GM21528 (cell line): ENCODE measurements at regions not wholly inside any gene's neighbourhood (a gene's known extent, or its start where the extent isn't known, plus 50 kb on each side); places are given as distances from the start of the nearest gene placed in this dataset.
"Not testable (repeated sequence)": the region's sequence is repeated elsewhere in the genome, so short reads cannot be mapped to it uniquely, and the experiment has no call there.

Experiments used
- ATAC-seq: cut with Tn5 transposase; IDR thresholded peaks from one replicate; pipeline ENCODE4 v1.9.1; 2021; ENCODE audit warnings: mild to moderate bottlenecking, moderate library complexity; ENCODE audit not compliant: unreplicated experiment, low FRiP score

DNA sequence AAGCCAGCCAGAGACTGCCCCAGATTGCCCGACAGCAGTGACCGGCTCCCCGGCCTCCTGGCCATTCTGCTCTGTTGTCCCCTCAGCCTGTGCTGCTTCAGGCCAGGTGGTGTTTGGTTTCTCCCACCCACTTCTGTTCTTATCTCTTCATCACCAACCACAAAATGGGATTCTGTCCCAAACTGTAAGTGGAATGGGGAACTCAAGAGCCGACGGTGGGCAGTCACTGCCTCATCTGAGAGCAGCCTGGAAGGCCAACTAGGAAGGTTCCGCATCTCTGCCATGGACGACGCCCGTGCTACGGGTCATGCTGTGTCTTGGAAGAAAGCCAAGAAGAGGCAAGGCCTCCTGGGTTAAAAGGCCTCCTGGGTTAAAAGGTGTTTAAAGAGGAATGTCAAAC is 219.0 kb upstream of the PIK3R1 start:
- no peak for ATAC-seq

DNA sequence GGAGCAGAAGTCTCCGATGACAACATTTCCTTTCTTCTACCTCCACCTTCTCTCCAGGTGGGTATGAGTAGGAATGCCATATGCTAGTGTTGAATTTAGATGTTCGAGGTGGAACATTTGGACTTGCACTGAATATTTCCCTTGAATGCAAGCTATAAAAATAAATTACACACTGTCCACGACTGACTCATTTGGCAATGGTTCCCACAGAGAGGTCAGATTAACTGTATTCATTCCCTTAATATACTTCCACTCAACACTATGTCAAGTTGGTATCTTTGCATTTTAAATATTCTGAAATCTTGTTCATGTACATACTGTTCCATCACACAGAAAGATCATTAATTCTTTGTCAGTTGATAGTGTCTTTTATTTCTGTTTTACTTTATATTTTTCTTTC is 222.6 kb upstream of the PIK3R1 start:
- ATAC-seq, result no peak

DNA sequence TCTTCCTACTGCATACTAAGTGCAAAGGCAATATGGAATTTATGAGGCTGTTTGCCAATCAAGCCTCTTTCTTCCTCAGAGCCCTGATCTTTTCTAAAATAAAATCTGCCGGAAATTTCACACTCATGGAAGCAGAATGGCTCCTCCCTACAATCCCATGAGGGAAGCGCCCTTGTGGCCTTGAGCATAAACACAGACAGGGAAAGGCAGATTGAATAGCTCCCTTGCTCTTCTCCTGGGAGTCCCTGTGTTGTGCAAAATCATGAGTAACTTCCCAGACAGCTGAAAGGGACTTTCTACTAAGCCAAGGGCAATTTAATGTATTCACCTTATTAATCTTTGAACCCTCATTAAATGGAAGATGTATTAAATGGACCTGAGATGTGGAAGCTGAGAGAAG is 226.1 kb upstream of the PIK3R1 start:
- no peak for ATAC-seq

DNA sequence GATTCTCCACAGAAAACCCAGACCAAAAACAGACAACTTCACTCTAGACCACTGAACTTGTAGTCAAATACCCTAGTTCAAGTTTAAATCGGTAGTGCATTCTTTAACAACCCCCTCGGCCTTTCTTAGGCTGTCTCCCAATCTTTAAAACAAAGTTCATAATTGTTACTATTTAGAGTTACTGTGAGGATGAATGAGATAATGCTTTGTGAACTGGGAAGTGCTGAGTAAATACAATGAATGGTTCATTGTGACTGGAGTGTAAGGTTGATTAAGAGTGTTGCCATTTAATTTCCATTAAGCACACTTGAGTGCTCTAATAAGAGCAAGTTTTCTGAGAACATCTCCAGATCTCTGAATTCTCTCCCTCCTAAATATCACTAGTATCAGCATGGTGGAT is 228.8 kb upstream of the PIK3R1 start:
- no peak for ATAC-seq

DNA sequence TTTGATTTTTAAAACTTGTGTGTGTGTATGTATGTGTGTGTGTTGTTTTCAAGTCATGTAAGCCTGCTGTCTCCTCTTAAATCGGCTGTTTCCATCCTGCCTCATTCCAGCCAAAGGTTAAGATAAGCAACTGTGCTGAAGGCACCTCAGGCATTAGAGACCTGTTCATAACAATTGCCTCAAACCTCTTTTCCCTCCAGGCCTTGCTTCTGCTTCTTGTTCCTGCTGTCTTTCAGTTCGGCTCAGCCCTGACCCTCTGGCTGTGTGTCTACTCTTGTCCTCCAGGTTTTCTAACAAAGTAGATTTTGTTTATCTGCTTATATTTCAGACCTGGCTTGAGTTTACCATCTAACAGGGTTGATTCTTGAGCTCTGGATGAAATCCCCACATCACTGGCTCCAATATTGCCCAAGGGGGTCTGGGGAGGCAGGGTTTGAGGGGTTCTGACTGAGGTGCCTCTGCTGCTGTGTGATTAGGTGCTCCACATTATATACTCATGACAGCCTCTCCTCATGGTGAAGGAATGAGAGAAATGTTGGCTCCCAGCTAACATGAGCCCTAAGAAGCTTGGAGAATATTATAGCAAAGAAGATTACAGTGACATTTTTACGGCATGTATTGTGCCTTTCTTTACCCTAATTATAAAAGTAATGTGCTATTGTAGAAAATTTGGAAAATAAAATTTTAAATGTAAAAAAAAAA is 229.7 kb upstream of the PIK3R1 start:
- ATAC-seq, result no peak

DNA sequence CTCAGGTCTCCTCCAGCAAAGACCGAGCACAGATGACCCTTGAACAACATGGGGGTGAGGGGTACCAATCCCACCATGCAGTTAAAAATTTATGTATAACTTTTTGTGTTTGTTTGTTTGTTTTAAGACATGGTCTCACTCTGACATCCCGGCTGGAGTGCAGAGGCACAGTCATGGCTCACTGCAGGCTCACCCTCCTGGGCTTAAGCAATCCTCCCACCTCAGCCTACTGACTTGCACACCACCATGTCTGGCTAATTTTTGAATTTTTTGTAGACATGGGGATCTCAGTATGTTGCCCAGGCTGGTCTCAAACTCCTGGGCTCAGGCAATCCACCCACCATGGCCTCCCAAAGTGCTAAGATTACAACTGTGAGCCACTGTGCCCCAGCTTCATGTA is 231.0 kb upstream of the PIK3R1 start:
- no peak for ATAC-seq

DNA sequence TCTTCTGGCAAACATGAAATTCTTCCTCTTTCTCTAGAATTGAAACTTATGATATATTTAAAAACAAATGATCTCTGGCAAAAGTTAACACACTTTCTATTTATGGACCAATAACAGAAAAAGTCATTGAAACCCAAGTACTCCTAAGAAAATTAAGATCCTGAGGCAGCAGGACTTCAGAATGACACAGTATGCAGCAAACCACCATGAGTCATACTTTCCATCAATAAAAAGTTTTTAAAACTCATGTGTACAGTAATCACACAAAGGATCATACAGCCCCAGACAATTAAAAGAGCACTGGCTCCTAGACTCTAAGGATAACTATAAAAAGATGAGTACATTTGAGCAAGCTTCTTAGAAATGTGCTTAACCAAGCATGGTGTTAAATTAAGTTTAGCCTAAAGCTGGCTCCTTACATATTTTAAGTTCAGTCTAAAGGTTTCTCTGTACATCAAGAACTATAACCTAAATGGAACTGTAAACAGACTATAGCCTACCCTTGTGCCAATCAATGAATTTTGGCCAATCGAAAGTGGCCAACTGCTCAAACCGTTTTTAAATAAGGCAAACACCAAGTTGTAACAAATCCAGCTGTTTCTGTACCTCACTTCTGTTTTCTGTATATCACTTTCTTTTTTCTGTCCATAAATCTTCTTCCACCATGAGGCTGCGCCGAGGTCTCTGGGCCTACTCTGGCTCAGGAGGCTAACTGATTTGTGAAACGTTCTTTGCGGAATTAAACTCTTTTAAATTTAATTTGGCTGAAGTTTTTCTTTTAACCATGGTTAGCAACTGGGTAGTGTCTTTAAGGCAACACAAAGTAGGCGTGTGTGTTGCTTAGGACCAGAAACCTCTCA is 232.1 kb upstream of the PIK3R1 start:
- ATAC-seq, result no peak

DNA sequence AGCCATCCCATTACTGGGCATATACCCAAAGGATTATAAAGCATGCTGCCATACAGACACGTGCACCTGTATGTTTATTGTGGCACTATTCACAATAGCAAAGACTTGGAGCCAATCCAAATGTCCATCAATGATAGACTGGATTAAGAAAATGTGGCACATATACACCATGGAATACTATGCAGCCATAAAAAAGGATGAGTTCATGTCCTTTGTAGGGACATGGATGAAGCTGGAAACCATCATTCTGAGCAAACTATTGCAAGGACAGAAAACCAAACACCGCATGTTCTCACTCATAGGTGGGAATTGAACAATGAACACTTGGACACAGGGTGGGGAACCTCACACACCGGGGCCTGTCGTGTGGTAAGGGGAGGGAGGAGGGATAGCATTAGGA is 233.4 kb upstream of the PIK3R1 start:
- not testable (repeated sequence) for ATAC-seq

DNA sequence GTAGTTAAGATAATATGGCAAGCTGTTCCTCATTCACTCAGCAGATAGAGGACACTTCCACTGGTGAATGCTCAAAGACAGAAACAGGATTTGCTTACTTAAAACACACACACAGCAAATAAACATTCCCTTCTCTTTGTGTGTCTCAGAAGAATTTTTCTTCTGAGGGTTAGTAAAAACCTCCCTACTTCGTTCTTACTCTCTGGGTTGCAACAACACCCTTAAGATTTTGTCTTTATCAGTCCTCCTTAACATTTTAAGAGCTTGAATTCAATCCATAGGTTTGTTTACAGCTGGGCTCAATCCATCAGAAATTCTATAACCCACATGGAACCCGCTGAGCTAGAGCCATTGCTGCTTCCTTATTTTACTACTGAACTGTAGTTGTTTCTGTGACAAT is 237.4 kb upstream of the PIK3R1 start:
- no peak for ATAC-seq

DNA sequence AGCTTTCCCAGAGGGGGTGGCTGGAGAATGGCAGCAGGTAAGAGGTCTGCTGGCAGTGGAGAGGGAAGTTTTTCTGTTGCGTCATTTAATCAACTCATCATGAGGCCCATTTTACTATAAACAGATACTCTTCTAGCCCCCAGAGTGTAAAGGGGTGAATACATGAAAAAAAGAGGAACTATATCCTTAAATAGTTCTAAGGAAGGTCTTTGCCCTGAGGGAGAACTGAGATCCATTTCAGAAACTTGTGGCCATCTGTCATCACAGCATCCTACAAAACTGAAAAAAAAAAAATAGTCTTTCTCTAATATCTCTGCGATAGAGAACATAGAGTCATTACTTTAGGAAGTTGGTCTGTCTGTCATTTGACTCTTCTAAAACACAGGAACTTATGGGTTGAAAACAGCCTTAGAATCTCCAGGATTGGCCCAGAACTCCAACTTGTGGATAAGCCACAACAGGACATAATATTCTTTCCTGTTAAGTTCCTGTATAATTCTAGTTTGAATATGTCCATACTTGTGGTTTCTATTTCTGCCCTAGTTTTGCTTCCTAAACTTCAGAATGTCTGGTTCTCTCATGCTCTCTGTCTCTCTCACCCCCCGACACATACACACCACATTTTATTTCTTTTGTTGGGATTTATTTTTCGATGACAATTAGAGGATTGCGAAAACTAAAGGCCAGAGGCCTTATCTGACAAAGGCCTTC is 238.5 kb upstream of the PIK3R1 start:
- ATAC-seq, result no peak

DNA sequence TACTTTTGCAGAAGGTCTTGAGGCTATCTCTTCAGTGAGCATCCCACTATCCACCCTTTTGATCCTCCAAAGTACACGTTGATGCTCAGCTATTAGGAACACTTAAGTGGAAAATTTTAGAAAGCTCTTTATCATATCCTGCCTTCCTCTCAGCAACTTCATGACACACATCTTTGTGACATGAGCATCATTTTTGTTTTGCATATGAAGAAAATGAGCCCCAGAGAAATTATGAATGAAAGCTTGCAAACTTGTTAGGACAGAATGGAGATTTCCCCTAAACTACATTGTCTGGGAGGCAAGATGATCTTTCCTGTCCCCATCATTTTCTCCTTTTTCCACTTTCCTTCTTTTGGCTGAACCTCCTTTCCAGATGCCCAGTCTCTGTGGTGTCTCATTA is 239.4 kb upstream of the PIK3R1 start:
- ATAC-seq, result no peak

DNA sequence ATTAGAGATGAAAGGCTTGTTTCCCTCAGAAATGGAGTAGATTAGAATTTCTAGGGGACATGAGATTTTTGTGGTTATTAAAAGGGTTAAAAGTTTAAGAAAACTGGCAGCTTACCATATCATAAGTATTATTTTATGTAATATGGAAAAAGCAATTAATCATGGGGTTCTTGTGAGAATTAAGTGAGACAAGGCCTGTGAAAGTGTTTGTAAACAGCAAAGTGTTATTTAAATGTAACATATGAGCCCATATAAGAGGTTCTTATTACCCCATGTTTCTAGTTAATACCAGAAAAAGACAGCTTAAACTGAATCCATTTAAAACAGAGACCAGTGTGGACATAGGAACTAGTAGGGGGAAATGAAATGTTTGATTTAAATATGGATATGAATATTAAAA is 241.1 kb upstream of the PIK3R1 start:
- no peak for ATAC-seq

DNA sequence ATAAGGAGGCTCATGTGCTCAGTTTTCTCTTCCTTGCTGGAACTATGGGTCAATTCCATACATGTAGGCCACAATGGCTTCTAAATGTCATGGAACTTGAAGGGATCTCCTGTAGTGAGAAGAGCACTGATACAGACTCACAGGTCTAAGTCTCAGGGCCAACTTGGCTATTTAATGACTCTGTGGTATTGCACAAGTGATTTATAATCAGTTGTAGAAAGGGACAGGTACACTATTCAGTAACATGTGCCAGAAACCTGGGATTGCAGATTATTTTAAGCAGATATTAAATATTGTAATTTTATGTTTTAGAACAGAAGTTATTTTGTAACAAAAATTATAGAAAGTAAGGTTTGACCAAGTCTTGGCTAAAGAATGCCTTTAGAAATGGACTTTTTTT is 241.5 kb upstream of the PIK3R1 start:
- no peak for ATAC-seq

DNA sequence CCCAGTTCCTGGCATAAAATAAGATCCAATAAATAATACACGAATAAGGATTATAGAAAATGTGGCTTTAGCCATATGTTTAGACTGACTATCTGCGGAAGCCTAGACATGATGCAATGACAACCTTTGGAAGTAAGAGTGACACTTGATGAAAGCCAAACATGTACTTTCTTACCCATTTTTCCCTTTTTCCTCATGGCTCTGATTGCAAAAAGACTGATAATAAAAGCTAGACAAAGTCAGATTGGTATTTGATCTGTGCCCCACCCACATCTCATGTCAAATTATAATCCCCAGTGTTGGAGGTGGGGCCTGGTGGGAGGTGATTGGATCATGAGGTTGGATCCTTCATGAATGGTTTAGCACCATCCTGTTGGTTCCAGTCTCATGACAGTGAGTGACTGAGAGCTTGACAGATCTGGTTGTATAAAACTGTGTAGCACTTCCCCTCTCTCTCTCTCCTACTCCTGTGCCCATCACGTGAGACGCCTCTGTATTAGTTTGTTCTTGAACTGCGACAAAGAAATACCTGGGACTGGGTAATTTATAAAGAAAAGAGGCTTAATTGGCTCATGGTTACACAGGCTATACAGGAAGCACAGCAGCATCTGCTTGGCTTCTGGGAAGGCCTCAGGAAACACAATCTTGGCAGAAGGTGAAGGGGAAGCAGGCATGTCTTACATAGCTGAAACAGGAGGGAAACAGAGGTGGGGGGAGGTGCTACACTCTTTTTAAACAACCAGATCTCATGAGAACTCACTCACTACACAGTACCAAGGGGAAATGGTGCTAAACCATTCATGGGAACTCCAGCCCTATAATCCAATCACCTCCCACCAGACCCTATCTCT is 243.4 kb upstream of the PIK3R1 start:
- ATAC-seq, result no peak

DNA sequence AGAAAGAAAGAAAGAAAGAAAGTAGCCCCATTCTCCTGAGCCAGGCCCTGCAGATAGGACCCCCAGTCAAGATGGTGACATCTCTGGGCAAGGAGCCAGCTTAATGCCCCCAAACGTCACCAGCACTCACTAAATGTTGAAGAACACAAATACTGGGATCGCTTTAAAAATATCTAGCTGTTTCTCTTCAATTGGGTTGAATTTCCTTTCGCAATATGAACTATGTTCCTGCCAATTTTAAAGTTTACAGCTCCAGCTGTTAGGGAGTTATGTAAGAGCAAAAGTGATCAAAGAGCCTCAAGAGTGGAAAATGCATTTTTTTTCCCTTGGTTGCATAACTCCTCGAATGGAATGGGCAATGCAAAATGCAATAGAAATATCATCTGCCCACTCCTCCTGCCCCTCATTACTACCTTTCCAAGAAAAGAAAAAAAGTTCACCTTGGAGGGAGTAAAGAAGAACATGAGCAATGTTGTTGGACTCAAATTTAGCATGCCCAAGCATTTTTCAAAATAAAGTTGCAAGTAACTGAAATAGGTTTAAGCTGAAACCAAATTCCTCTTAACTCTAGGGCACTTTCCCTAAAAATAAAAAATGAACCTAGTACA is 244.2 kb upstream of the PIK3R1 start:
- ATAC-seq, result no peak

DNA sequence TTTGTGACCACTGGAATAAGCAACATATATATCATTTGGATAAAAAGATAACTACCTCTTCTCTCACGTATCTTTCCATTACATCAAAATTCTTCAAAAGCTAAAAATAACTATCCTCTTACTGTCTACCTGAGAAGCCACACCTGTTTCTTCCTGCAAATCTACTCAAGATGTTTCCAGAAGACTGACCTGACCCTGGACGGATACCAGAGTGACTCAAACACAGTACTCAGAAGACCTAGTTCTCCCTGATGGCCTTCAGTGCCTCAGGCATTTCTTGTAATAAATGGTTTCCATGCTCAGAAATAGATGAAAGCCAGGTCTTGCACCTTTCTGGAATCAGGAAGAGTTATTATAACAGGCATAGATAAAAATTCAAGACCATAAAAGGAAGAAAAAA is 245.9 kb upstream of the PIK3R1 start:
- no peak for ATAC-seq

DNA sequence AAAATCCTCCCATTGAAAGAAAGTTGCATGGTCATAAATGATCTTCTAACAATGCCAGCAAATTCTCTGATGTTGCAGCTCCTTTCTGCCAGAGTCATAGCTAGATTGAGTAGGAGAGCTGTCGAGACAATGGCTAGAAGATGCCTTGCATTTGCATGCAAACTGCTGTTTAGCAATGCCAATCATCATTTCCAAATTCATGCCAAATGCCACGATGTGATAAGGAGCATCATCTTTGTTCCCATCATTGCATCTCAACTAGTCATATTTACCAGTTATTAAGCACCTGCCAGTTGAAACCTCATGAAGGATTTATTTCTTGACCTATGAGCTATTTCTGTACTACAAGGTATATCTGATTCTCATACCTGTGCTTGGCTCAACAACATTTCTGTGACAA is 246.4 kb upstream of the PIK3R1 start:
- no peak for ATAC-seq

DNA sequence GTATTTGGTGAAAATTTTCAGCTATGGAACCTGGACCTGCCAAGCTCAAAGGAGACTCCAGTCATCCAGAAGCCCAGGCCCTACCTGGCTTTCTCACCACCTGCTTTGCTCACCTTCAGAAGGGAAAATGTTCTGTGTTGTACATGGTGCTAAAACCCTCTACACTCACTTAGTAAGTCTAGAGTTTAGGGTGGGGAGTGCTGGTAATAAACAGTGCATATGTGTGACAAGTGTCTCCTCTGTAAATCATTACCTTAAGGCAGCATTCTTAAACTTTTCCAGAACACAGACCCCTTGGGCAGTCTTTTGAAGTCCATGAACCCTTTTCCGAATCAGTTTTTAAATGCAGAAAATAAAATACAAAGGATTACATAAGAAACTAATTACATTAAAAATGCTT is 248.8 kb upstream of the PIK3R1 start:
- ATAC-seq, result no peak

DNA sequence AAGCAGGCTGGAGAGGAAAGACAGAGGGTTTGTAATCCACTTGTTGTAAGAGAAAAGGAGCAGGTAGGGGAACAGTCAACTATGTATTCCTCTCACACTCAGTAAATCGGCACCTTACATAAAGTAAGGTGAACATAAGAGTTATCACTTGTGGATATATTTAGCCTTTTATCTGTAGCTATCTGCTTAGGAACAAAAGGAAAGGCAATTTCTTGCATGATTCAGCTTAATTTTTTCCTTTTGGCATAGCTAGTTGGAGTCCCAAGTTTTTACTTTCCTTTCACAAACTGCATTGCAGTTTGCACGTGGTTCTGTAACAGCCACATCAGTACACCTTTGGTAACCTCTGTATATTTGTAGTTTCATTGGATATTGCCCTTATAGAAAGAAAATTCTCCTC is 250.9 kb upstream of the PIK3R1 start:
- no peak for ATAC-seq

DNA sequence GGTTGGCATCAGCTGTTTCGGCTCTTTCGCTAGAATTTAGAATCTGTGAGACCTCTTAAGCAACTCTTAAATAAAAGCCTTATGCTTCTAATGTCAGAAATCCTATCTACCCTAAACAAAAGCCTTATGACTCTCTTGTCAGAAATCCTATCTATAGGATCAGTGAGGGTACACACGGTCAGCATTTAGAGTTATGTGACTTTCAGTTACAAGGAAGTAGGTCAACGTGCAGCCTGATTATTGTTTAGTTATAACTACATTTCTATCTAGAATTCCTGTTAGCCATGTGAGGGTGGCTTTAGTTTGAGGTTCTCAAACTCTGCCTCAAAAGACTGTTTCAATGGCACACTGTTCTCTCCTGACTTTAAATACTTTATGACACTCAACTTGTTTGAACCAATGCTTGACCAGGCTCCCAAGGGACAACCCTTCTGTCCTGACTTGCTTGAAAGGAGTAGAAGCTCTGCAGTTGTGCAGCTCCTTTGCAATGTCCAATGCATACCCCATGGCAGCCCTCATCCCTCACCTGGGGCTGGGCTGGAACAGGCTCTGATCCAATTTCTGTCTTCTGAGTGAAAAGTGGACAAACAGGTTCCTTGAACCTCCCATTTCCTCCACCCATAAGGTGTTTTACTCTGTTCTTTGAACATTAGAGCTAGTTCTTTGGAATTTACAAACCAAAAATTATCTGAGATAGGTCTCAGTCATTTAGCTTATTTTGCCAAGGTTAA is 251.6 kb upstream of the PIK3R1 start:
- ATAC-seq, result no peak
